Hepatocyte (in vitro differentiated cells): ENCODE measurements at regions not wholly inside any gene's neighbourhood (a gene's known extent, or its start where the extent isn't known, plus 50 kb on each side); places are given as distances from the start of the nearest gene placed in this dataset.

Experiments used
- EZH2 ChIP-seq: fragments of 200-600 bp; sonication (generic); IDR thresholded peaks from 2 replicates; pipeline ENCODE4 v1.6.1; 2016; ENCODE audit warnings: antibody characterized with exemption, mild to moderate bottlenecking, borderline replicate concordance
- EZH2phosphoT487 ChIP-seq: fragments of 200-600 bp; sonication (generic); IDR thresholded peaks from one replicate; pipeline ENCODE4 v1.6.1; 2018; ENCODE audit warnings: antibody characterized with exemption, mild to moderate bottlenecking, low read depth, moderate library complexity; ENCODE audit not compliant: unreplicated experiment, severe bottlenecking
- TF ChIP-seq, protein P1 (sequence below): fragments of 200-600 bp; sonication (generic); IDR thresholded peaks from 2 replicates; pipeline ENCODE4 v1.5.1; 2016; ENCODE audit warnings: antibody characterized with exemption, mild to moderate bottlenecking; ENCODE audit not compliant: poor library complexity

DNA sequence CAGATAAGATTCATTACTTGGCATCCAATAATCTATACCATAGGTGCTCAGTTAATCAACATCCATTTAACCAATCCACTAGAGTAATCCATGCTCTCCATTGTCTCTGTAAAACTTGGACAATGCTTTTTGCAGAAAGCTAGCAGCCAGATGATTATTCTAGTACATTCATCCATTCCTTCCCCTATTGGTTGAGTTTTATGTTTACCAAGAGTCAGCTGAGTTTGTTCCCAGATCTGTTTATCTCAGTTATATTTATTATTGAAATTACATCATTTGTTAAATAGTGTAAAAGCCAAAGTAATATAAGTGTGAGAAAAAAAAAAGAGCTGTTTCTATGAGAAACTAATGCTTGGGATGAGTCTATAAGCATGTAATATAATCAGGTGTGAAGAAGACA lies 63.3 kb upstream of the TMC1 start:
- TF ChIP-seq, protein P1, sequence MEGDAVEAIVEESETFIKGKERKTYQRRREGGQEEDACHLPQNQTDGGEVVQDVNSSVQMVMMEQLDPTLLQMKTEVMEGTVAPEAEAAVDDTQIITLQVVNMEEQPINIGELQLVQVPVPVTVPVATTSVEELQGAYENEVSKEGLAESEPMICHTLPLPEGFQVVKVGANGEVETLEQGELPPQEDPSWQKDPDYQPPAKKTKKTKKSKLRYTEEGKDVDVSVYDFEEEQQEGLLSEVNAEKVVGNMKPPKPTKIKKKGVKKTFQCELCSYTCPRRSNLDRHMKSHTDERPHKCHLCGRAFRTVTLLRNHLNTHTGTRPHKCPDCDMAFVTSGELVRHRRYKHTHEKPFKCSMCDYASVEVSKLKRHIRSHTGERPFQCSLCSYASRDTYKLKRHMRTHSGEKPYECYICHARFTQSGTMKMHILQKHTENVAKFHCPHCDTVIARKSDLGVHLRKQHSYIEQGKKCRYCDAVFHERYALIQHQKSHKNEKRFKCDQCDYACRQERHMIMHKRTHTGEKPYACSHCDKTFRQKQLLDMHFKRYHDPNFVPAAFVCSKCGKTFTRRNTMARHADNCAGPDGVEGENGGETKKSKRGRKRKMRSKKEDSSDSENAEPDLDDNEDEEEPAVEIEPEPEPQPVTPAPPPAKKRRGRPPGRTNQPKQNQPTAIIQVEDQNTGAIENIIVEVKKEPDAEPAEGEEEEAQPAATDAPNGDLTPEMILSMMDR, result no peak
- no peak for TF ChIP-seq EZH2
- no peak for TF ChIP-seq EZH2phosphoT487
